ENCODE measurements at regions not wholly inside any gene's neighbourhood (a gene's known extent, or its start where the extent isn't known, plus 50 kb on each side); places are given as distances from the start of the nearest gene placed in this dataset.

DNA sequence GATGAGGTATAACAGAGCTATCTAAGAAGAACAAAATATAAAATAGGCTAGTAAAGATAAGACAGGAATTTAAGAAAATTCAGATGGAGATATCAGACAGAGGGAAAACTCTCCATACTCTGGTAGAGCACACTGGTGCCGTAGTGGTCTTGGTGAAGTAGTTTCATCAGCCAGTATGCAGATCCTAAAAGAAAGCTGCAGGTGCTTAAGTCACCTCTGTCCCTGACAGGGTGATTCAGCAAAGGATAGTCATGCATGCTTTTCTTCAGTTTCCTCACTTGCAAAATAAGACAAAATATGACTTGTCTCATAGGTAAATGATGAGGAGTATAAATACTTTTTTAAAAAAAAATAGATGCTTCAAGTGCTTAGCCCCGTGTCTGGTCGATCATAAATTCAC is 794.9 kb downstream of the TNS3 start:
- DNase-seq (no peak), ATAC-seq (no peak)
- H3K27ac ChIP-seq, result no peak overlapping the region
- no peaks in the 10 kb centered on the region for H3K27me3 ChIP-seq
- no peaks in the 10 kb centered on the region for H3K9me3 ChIP-seq
- no peaks in the 10 kb centered on the region for H3K4me1 ChIP-seq
- H3K4me3 ChIP-seq, result no peak overlapping the region
- intact Hi-C loops (cut with DNase I), result no loop called here
- no peak for TF ChIP-seq CTCF (IDR thresholded peaks at IDR 0.05)
- no peaks in the 10 kb centered on the region for H3K36me3 ChIP-seq

- Histone ChIP-seq H3K4me1 (no peaks in the 10 kb centered on the region), H3K27me3 (no peaks in the 10 kb centered on the region), H3K27ac (no peak overlapping the region), H3K36me3 (no peaks in the 10 kb centered on the region), H3K9me3 (no peaks in the 10 kb centered on the region), H3K4me3 (no peak overlapping the region)
- no peak for TF ChIP-seq CTCF (IDR thresholded peaks at IDR 0.05)
- intact Hi-C loops (cut with DNase I), result no loop called here
- peak in 2 of 4 donors; percentile 18 to 39 for DNase-seq
- ATAC-seq, result no peak
Measured at GRCh38 chr7:46786221-46786954, 795.5 kb downstream of the TNS3 start.

DNA sequence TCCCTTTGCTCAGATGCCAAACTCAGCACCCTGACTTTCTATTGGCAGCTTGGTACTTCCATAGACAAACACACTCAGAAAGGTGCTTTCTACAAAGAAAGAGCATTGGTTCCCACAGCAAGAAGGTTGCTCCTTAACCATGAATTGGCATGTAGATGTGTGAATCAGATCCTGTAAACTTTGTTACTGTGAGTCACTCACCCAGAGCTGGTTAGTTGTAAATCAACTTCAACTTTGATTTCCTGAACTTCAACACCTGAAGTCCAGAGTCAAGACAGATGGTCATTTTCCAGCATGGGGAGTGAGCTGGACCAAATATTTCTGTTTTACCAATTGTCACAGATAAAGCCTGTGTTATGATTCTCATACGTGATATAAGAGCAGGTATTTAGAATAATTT is 797.2 kb downstream of the TNS3 start:
- Histone ChIP-seq H3K36me3 (no peaks in the 10 kb centered on the region), H3K27ac (no peak overlapping the region), H3K4me1 (no peaks in the 10 kb centered on the region), H3K9me3 (no peaks in the 10 kb centered on the region), H3K27me3 (no peaks in the 10 kb centered on the region), H3K4me3 (no peak overlapping the region)
- TF ChIP-seq CTCF (IDR thresholded peaks at IDR 0.05), result no peak
- DNase-seq (no peak), ATAC-seq (no peak)
- intact Hi-C loops (cut with DNase I), result no loop called here

DNA sequence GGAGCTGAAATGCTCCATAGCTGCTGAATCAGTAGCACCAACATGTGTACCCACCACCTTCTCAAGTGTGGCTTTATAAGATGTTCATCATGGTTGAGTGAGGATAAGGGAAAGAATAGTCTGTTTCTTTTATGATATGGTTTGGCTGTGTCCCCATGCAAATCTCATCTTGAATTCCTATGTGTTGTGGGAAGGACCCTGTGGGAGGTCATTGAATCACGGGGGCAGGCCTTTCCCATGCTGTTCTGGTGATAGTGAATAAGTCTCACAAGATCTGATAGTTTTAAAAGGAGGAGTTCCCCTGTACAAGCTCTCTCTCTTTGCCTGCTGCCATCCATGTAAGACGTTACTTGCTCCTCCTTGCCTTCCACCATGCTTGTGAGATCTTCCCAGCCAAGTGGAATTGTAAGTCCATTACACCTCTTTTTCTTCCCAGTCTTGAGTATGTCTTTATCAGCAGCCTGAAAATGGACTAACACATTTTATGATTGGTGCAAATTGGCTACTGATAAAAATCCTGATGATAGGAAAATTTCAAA is 799.9 kb downstream of the TNS3 start:
- Histone ChIP-seq H3K36me3 (no peaks in the 10 kb centered on the region), H3K27ac (no peak overlapping the region), H3K4me3 (no peak overlapping the region), H3K9me3 (peaks cover 0 to 3% of the 10 kb centered on the region in 2 donors), H3K27me3 (no peaks in the 10 kb centered on the region), H3K4me1 (no peaks in the 10 kb centered on the region)
- no peak for TF ChIP-seq CTCF (IDR thresholded peaks at IDR 0.05)
- no peak for ATAC-seq
- DNase-seq, result no peak
- intact Hi-C loops (cut with DNase I), result no loop called here

DNA sequence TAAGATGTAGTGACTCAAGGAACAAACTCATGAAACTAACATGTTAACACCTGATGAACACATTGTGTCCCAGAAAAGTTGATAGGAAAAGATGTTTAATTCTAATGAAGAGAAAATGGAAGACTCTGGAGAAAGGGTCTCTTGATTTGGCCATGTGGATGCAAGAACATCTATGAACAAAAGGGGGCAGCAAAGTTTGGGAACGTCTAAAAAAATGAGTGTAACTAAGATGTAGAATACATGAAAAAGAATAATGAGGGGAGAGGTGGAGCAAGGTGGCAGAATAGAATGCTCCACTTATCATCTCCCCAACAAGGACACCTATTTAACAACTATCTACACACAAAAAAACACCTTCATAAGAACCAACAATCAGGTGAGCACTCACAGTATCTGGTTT is 805.1 kb downstream of the TNS3 start:
- TF ChIP-seq CTCF (IDR thresholded peaks at IDR 0.05), result peak in 1 of 2 donors; percentile 38
- no peaks in the 10 kb centered on the region for H3K36me3 ChIP-seq
- H3K4me1 ChIP-seq, result no peaks in the 10 kb centered on the region
- no peaks in the 10 kb centered on the region for H3K27me3 ChIP-seq
- no peak for ATAC-seq
- H3K9me3 ChIP-seq, result peaks cover 0 to 3% of the 10 kb centered on the region in 2 donors
- DNase-seq, result no peak
- intact Hi-C loops (cut with DNase I), result no loop called here
- H3K27ac ChIP-seq, result no peak overlapping the region
- no peak overlapping the region for H3K4me3 ChIP-seq

All from left lung (tissue), 4 donors.